NCI-H1436 (cell line): ENCODE measurements at regions not wholly inside any gene's neighbourhood (a gene's known extent, or its start where the extent isn't known, plus 50 kb on each side); places are given as distances from the start of the nearest gene placed in this dataset.

Experiments used
- DNase-seq: peaks from one replicate; lab custom pipeline; 2025; lab: John Stamatoyannopoulos, UW

- no peak for DNase-seq
Observed at GRCh38 chr1:82880506-82880905, 1079.8 kb downstream of the ADGRL2 start.

- DNase-seq, result no peak
Observed at GRCh38 chr1:82879701-82880305, 1079.1 kb downstream of the ADGRL2 start.

GRCh38 chr1:82875170-82875569 lies 1074.4 kb downstream of the ADGRL2 start:
- no peak for DNase-seq

GRCh38 chr1:82874041-82874440 lies 1073.3 kb downstream of the ADGRL2 start:
- DNase-seq, result no peak

GRCh38 chr1:82870332-82870731 lies 1069.6 kb downstream of the ADGRL2 start:
- no peak for DNase-seq

- no peak for DNase-seq
Observed at GRCh38 chr1:82867781-82868180, 1067.0 kb downstream of the ADGRL2 start.

- DNase-seq, result no peak
Observed at GRCh38 chr1:82861749-82862148, 1061.0 kb downstream of the ADGRL2 start.

- DNase-seq, result no peak
Observed at GRCh38 chr1:82858031-82858430, 1057.3 kb downstream of the ADGRL2 start.

GRCh38 chr1:82849460-82849859 lies 1048.7 kb downstream of the ADGRL2 start:
- no peak for DNase-seq

- no peak for DNase-seq
Observed at GRCh38 chr1:82848043-82848442, 1047.3 kb downstream of the ADGRL2 start.

GRCh38 chr1:82845866-82846265 lies 1045.1 kb downstream of the ADGRL2 start:
- DNase-seq, result no peak

GRCh38 chr1:82844911-82845827 lies 1044.4 kb downstream of the ADGRL2 start:
- DNase-seq, result peak; percentile 10

- DNase-seq, result no peak
Observed at GRCh38 chr1:82844447-82844846, 1043.7 kb downstream of the ADGRL2 start.

- no peak for DNase-seq
Observed at GRCh38 chr1:82843876-82844275, 1043.1 kb downstream of the ADGRL2 start.

GRCh38 chr1:82840192-82840591 lies 1039.5 kb downstream of the ADGRL2 start:
- no peak for DNase-seq

GRCh38 chr1:82837766-82838465 lies 1037.2 kb downstream of the ADGRL2 start:
- no peak for DNase-seq

GRCh38 chr1:82836973-82837680 lies 1036.4 kb downstream of the ADGRL2 start:
- DNase-seq, result no peak

GRCh38 chr1:82836213-82836972 lies 1035.7 kb downstream of the ADGRL2 start:
- no peak for DNase-seq

- DNase-seq, result no peak
Observed at GRCh38 chr1:82830690-82831380, 1030.1 kb downstream of the ADGRL2 start.

- no peak for DNase-seq
Observed at GRCh38 chr1:82829527-82829926, 1028.8 kb downstream of the ADGRL2 start.

- DNase-seq, result no peak
Observed at GRCh38 chr1:82823876-82824275, 1023.1 kb downstream of the ADGRL2 start.
